ENCODE measurements at regions not wholly inside any gene's neighbourhood (a gene's known extent, or its start where the extent isn't known, plus 50 kb on each side); places are given as distances from the start of the nearest gene placed in this dataset.
"Not testable (repeated sequence)": the region's sequence is repeated elsewhere in the genome, so short reads cannot be mapped to it uniquely, and the experiment has no call there.

GRCh38 chr4:83910693-83911092 lies 374.8 kb downstream of the GPAT3 start:
- intact Hi-C loops (cut with DNase I), result no loop called here

GRCh38 chr4:83906561-83906960 lies 370.7 kb downstream of the GPAT3 start:
- H3K36me3 ChIP-seq, result no peaks in the 10 kb centered on the region
- no peaks in the 10 kb centered on the region for H3K4me1 ChIP-seq
- H3K27me3 ChIP-seq, result no peaks in the 10 kb centered on the region
- intact Hi-C loops (cut with DNase I), result no loop called here
- H3K9me3 ChIP-seq, result no peaks in the 10 kb centered on the region
- 66 to 76% methylated on average over 2 of the region's 2 CpGs for WGBS, 2 donors
- DNase-seq, result no peak
- no peak overlapping the region for H3K27ac ChIP-seq
- H3K4me3 ChIP-seq, result no peak overlapping the region
- TF ChIP-seq EP300 (IDR thresholded peaks at IDR 0.05) (no peak), POLR2AphosphoS5 (IDR thresholded peaks at IDR 0.05) (no peak), CTCF (IDR thresholded peaks at IDR 0.05) (no peak), POLR2A (IDR thresholded peaks at IDR 0.05) (no peak)

More at GRCh38 chr4:83910693-83911092, 374.8 kb downstream of the GPAT3 start:
- Histone ChIP-seq H3K9me3 (no peaks in the 10 kb centered on the region), H3K36me3 (no peaks in the 10 kb centered on the region), H3K27ac (no peak overlapping the region), H3K27me3 (no peaks in the 10 kb centered on the region), H3K4me1 (no peaks in the 10 kb centered on the region), H3K4me3 (no peak overlapping the region)
- no peak for TF ChIP-seq EP300 (IDR thresholded peaks at IDR 0.05)
- TF ChIP-seq POLR2AphosphoS5 (IDR thresholded peaks at IDR 0.05), result no peak
- TF ChIP-seq CTCF (IDR thresholded peaks at IDR 0.05), result no peak
- no peak for TF ChIP-seq POLR2A (IDR thresholded peaks at IDR 0.05)
- no peak for DNase-seq
- WGBS, 2 donors, result 5 to 18% methylated on average over 1 of the region's 1 CpG

GRCh38 chr4:83905952-83906351 lies 370.0 kb downstream of the GPAT3 start:
- no peaks in the 10 kb centered on the region for H3K9me3 ChIP-seq
- no peak for TF ChIP-seq CTCF (IDR thresholded peaks at IDR 0.05)
- TF ChIP-seq POLR2AphosphoS5 (IDR thresholded peaks at IDR 0.05), result no peak
- no peak for TF ChIP-seq EP300 (IDR thresholded peaks at IDR 0.05)
- no peak for TF ChIP-seq POLR2A (IDR thresholded peaks at IDR 0.05)
- no peaks in the 10 kb centered on the region for H3K27me3 ChIP-seq
- DNase-seq, result no peak
- no peaks in the 10 kb centered on the region for H3K36me3 ChIP-seq
- H3K27ac ChIP-seq, result no peak overlapping the region
- intact Hi-C loops (cut with DNase I), result no loop called here
- no peaks in the 10 kb centered on the region for H3K4me1 ChIP-seq
- no peak overlapping the region for H3K4me3 ChIP-seq

- WGBS, 2 donors, result 0 to 62% methylated on average over 1 of the region's 1 CpG
- DNase-seq; H3K4me3 ChIP-seq; H3K4me1 ChIP-seq; H3K36me3 ChIP-seq; H3K27me3 ChIP-seq; H3K9me3 ChIP-seq; H3K27ac ChIP-seq; intact Hi-C loops (cut with DNase I): not testable (repeated sequence)
These were observed 367.8 kb downstream of the GPAT3 start for GRCh38 chr4:83903740-83904139.

GRCh38 chr4:83894831-83895230 lies 358.9 kb downstream of the GPAT3 start:
- TF ChIP-seq POLR2AphosphoS5 (IDR thresholded peaks at IDR 0.05) (no peak), EP300 (IDR thresholded peaks at IDR 0.05) (no peak), CTCF (IDR thresholded peaks at IDR 0.05) (no peak), POLR2A (IDR thresholded peaks at IDR 0.05) (no peak)
- 14 to 48% methylated on average over 1 of the region's 1 CpG for WGBS, 2 donors

More at GRCh38 chr4:83894831-83895230, 358.9 kb downstream of the GPAT3 start:
- intact Hi-C loops (cut with DNase I), result no loop called here
- H3K4me3 ChIP-seq, result no peak overlapping the region
- H3K4me1 ChIP-seq, result no peaks in the 10 kb centered on the region
- no peaks in the 10 kb centered on the region for H3K36me3 ChIP-seq
- DNase-seq, result no peak
- no peak overlapping the region for H3K27ac ChIP-seq
- no peaks in the 10 kb centered on the region for H3K27me3 ChIP-seq
- H3K9me3 ChIP-seq, result no peaks in the 10 kb centered on the region
